HCT116 (cell line): ENCODE measurements at regions not wholly inside any gene's neighbourhood (a gene's known extent, or its start where the extent isn't known, plus 50 kb on each side); places are given as distances from the start of the nearest gene placed in this dataset.

Experiments used
- ATAC-seq: fragments of 200-7000 bp; cut with Tn5 transposase; 2 replicates; pipeline ENCODE4 v1.9.1; 2020; ENCODE audit warnings: mild to moderate bottlenecking, moderate library complexity
- BruUV-seq: library from RNA; stranded (reverse); fragments of 400-500 nt; replicated peaks from 2 replicates; lab custom pipeline; 2021; lab: Mats Ljungman, UMichigan
- CTCF ChIA-PET: fragments of 300-600 bp; sonication (Branson Sonifier 250); formaldehyde crosslinking; loops from one replicate; lab custom pipeline; 2021; ENCODE audit warnings: antibody characterized with exemption; lab: Charles Lee
- POLR2A ChIA-PET: fragments of 300-600, 350-600 bp; sonication (Branson Sonifier 250); formaldehyde crosslinking; loops from one replicate; lab custom pipeline; 2021; ENCODE audit warnings: antibody characterized with exemption; lab: Charles Lee
- RAD21 ChIA-PET, 2 experiments: fragments of 300-600 bp; sonication (Branson Sonifier 250); formaldehyde crosslinking; loops; one replicate each; lab custom pipeline; 2023; ENCODE audit warnings: low total read pairs in 2 of 2; ENCODE audit not compliant: uncharacterized antibody in 2 of 2, unreplicated experiment in 2 of 2, low non-redundant PET in 1 of 2; lab: Charles Lee
- DNase-seq: peaks from one replicate; pipeline ENCODE4 v3.0.0-alpha.2; 2010; ENCODE audit warnings: low read depth, low spot score
- H2AFZ ChIP-seq: fragments of 200-600 bp; shearing (Covaris generic), sonication (generic); 2 replicates; pipeline ENCODE4 v1.6.1; 2017; ENCODE audit warnings: low read depth, mixed run types, mixed read lengths, antibody characterized with exemption, low read length; ENCODE audit not compliant: poor library complexity, severe bottlenecking
- H3K27ac ChIP-seq: 2 replicates; pipeline ENCODE4 v1.5.1; 2012; ENCODE audit warnings: low read depth, low read length
- H3K27me3 ChIP-seq: fragments of 200-600 bp; sonication (generic); 2 replicates; pipeline ENCODE4 v1.6.1; 2016; ENCODE audit warnings: mixed run types, low read length, mixed read lengths; ENCODE audit not compliant: insufficient read depth
- H3K36me3 ChIP-seq, 2 experiments: fragments of 200-500 bp in 1 of 2; fragments of 200-600 bp in 1 of 2; sonication (Bioruptor generic) in 1 of 2; sonication (generic) in 1 of 2; 2 replicates each; pipeline versions ENCODE4 v1.5.1 to v1.6.1; 2014 to 2016; ENCODE audit warnings: low read length in 2 of 2, inconsistent platforms in 1 of 2, mixed read lengths in 1 of 2, mixed run types in 1 of 2; ENCODE audit not compliant: insufficient read depth in 2 of 2, control insufficient read depth in 1 of 2
- H3K4me1 ChIP-seq, 2 experiments: fragments of 200-600 bp in 1 of 2; sonication (generic) in 1 of 2; 2 replicates each; pipeline versions ENCODE4 v1.5.1 to v1.6.1; 2012 to 2017; ENCODE audit warnings: low read length in 2 of 2, inconsistent platforms in 1 of 2, mild to moderate bottlenecking in 1 of 2, mixed read lengths in 1 of 2, mixed run types in 1 of 2, moderate library complexity in 1 of 2; ENCODE audit not compliant: insufficient read depth in 2 of 2, control insufficient read depth in 1 of 2
- H3K4me2 ChIP-seq: fragments of 200-600 bp; sonication (generic); 2 replicates; pipeline ENCODE4 v1.6.1; 2017; ENCODE audit warnings: mixed run types, low read length, mixed read lengths
- H3K4me3 ChIP-seq, 2 experiments: fragments of 200-600 bp in 1 of 2; sonication (generic) in 1 of 2; replicated peaks in 1 of 2; 2 replicates each; pipeline ENCODE4 v1.5.1; 2011 to 2016; ENCODE audit warnings: low read length in 2 of 2, control low read depth in 1 of 2, low read depth in 1 of 2, mild to moderate bottlenecking in 1 of 2, mixed read lengths in 1 of 2, mixed run types in 1 of 2
- H3K79me2 ChIP-seq: fragments of 200-600 bp; sonication (generic); 2 replicates; pipeline ENCODE4 v1.6.1; 2017; ENCODE audit warnings: mild to moderate bottlenecking, mixed run types, low read length, moderate library complexity, mixed read lengths; ENCODE audit not compliant: insufficient read depth
- H3K9ac ChIP-seq: fragments of 200-600 bp; sonication (generic); 2 replicates; pipeline ENCODE4 v1.6.1; 2016; ENCODE audit warnings: low read length, mixed read lengths
- H3K9me2 ChIP-seq: fragments of 200-600 bp; sonication (generic), shearing (Covaris generic); 2 replicates; pipeline ENCODE4 v1.6.1; 2017; ENCODE audit warnings: mixed run types, mild to moderate bottlenecking, moderate library complexity; ENCODE audit not compliant: insufficient read depth
- H3K9me3 ChIP-seq, 2 experiments: fragments of 200-500 bp in 1 of 2; fragments of 200-600 bp in 1 of 2; sonication (Bioruptor generic) in 1 of 2; sonication (generic) in 1 of 2; 2 replicates each; pipeline ENCODE4 v1.6.1; 2014 to 2017; ENCODE audit warnings: low read length in 2 of 2, mixed read lengths in 2 of 2, inconsistent platforms in 1 of 2, low read depth in 1 of 2, mild to moderate bottlenecking in 1 of 2, mixed run types in 1 of 2, moderate library complexity in 1 of 2; ENCODE audit not compliant: control insufficient read depth in 1 of 2, insufficient read depth in 1 of 2
- H4K20me1 ChIP-seq: fragments of 200-600 bp; sonication (generic), shearing (Covaris generic); 2 replicates; pipeline ENCODE4 v1.6.1; 2017; ENCODE audit warnings: mixed run types, mild to moderate bottlenecking, moderate library complexity; ENCODE audit not compliant: insufficient read depth
- CTCF ChIP-seq, 3 experiments: fragments of 200-600 bp in 1 of 3; sonication (generic) in 1 of 3; IDR thresholded peaks in 2 of 3; conservative IDR thresholded peaks in 1 of 3; 2 replicates each; pipeline ENCODE4 v1.5.1; 2012 to 2017; ENCODE audit warnings: low read depth in 2 of 3, low read length in 2 of 3, antibody characterized with exemption in 1 of 3, borderline replicate concordance in 1 of 3, control low read depth in 1 of 3, mild to moderate bottlenecking in 1 of 3, mixed read lengths in 1 of 3, mixed run types in 1 of 3, moderate library complexity in 1 of 3; ENCODE audit not compliant: insufficient read depth in 1 of 3
- EZH2 ChIP-seq: fragments of 200-600 bp; sonication (generic); IDR thresholded peaks from 2 replicates; pipeline ENCODE4 v1.6.1; 2017; ENCODE audit warnings: antibody characterized with exemption, mixed run types
- EZH2phosphoT487 ChIP-seq: fragments of 200-600 bp; IDR thresholded peaks from 2 replicates; pipeline ENCODE4 v1.6.1; 2018; ENCODE audit warnings: antibody characterized with exemption, borderline replicate concordance
- JUND ChIP-seq: IDR thresholded peaks from 2 replicates; pipeline ENCODE4 v1.6.1; 2012
- MAX ChIP-seq: IDR thresholded peaks from 2 replicates; pipeline ENCODE4 v1.6.1; 2012
- POLR2A ChIP-seq: IDR thresholded peaks from 2 replicates; pipeline ENCODE4 v1.7.0; 2011; ENCODE audit warnings: borderline replicate concordance; ENCODE audit not compliant: insufficient read depth, insufficient read length; ENCODE audit errors: extremely low read depth
- POLR2AphosphoS5 ChIP-seq: IDR thresholded peaks from 2 replicates; pipeline ENCODE4 v1.6.1; 2011; ENCODE audit warnings: mild to moderate bottlenecking, low read depth, low read length, moderate library complexity
- SIN3A ChIP-seq: IDR thresholded peaks from 2 replicates; pipeline ENCODE4 v1.6.1; 2012; ENCODE audit warnings: low read depth
- ZBTB33 ChIP-seq: IDR thresholded peaks from 2 replicates; pipeline ENCODE4 v1.6.1; 2011; ENCODE audit warnings: mild to moderate bottlenecking, low read length, moderate library complexity; ENCODE audit not compliant: insufficient replicate concordance; ENCODE audit errors: extremely low read depth
- ZFX ChIP-seq: fragments of 450-650 bp; IDR thresholded peaks from 2 replicates; pipeline ENCODE4 v1.6.1; 2017
- intact Hi-C: fragments of 100-400 bp; cut with micrococcal nuclease; formaldehyde crosslinking; loops from 2 replicates; pipeline ENCODE4 v1.10.0; 2022

GRCh38 chr2:235314371-235314930, 179.4 kb upstream of the AGAP1 start:
- H3K9me2 ChIP-seq: no peaks in the 10 kb centered on the region
- BruUV-seq: no TSS peak
- H3K4me3 ChIP-seq: no peak overlapping the region
- POLR2A ChIA-PET: no interaction called here
- RAD21 ChIA-PET: no interaction called here
- H3K79me2 ChIP-seq: no peaks in the 10 kb centered on the region
- H3K27me3 ChIP-seq: no peaks in the 10 kb centered on the region
- H2AFZ ChIP-seq: no peak overlapping the region
- no peaks in the 10 kb centered on the region for H3K36me3 ChIP-seq
- intact Hi-C loops: no loop called here
- H4K20me1 ChIP-seq: no peaks in the 10 kb centered on the region
- CTCF ChIA-PET: no interaction called here
- no peak overlapping the region for H3K9ac ChIP-seq
- H3K4me1 ChIP-seq: peaks cover 0 to 14% of the 10 kb centered on the region in 2 experiments; a peak in 2 of 4 replicates
- no peaks in the 10 kb centered on the region for H3K9me3 ChIP-seq
- no peak overlapping the region for H3K4me2 ChIP-seq
- H3K27ac ChIP-seq: no peak overlapping the region
- no peak for ATAC-seq
- no peak for DNase-seq
- no peak for TF ChIP-seq EZH2
- TF ChIP-seq, all 23 proteins: peak for 0

GRCh38 chr2:235319095-235319494, 174.7 kb upstream of the AGAP1 start:
- Histone ChIP-seq H3K4me2 (no peak overlapping the region), H3K9ac (no peak overlapping the region), H3K79me2 (no peaks in the 10 kb centered on the region), H3K4me1 (peaks cover 7 to 32% of the 10 kb centered on the region in 2 experiments; a peak in 3 of 4 replicates), H3K9me2 (no peaks in the 10 kb centered on the region), H3K27me3 (no peaks in the 10 kb centered on the region), H4K20me1 (no peaks in the 10 kb centered on the region), H3K36me3 (no peaks in the 10 kb centered on the region), H2AFZ (no peak overlapping the region), H3K4me3 (no peak overlapping the region), H3K27ac (no peak overlapping the region), H3K9me3 (no peaks in the 10 kb centered on the region)
- intact Hi-C loops: no loop called here
- DNase-seq: no peak
- RAD21 ChIA-PET: no interaction called here
- ATAC-seq: no peak
- POLR2A ChIA-PET: no interaction called here
- TF ChIP-seq CTCF (IDR thresholded peaks at IDR 0.05 in 2 of 3, conservative IDR thresholded peaks at IDR 0.05 in 1 of 3; ENCODE audit: borderline replicate concordance in 1 of 3, insufficient read depth in 1 of 3, low read depth in 2 of 3, low read length in 2 of 3) (no peak), EZH2phosphoT487 (no peak), ZFX (no peak), POLR2A (no peak), SIN3A (no peak), MAX (no peak), POLR2AphosphoS5 (no peak), ZBTB33 (no peak), JUND (no peak), EZH2 (no peak)
- BruUV-seq: no TSS peak
- CTCF ChIA-PET: no interaction called here
